HepG2 (cell line): ENCODE measurements at regions not wholly inside any gene's neighbourhood (a gene's known extent, or its start where the extent isn't known, plus 50 kb on each side); places are given as distances from the start of the nearest gene placed in this dataset.

Experiments
- CTCF ChIP-seq: sonication (generic); formaldehyde crosslinking; IDR thresholded peaks from 2 replicates; pipeline ENCODE4 v1.5.0; 2020; ENCODE audit warnings: mild to moderate bottlenecking, missing genetic modification reagents, moderate library complexity
- EP300 ChIP-seq, 3 experiments: sonication (generic) in 1 of 3; formaldehyde crosslinking in 1 of 3; IDR thresholded peaks; 2 replicates each; pipeline versions ENCODE4 v1.5.1 to v1.6.1; 2011 to 2020; ENCODE audit warnings: low read depth in 2 of 3, low read length in 2 of 3, borderline replicate concordance in 1 of 3, improper control_type of control experiment in 1 of 3, mild to moderate bottlenecking in 1 of 3, missing genetic modification reagents in 1 of 3, moderate library complexity in 1 of 3
- SIN3A ChIP-seq: IDR thresholded peaks from 2 replicates; pipeline ENCODE4 v1.6.1; 2011; ENCODE audit warnings: low read depth, mild to moderate bottlenecking, control low read depth, low read length, borderline replicate concordance
- ZBTB1 ChIP-seq: sonication (generic); formaldehyde crosslinking; IDR thresholded peaks from 2 replicates; pipeline ENCODE4 v1.4.0; 2020; ENCODE audit warnings: missing genetic modification reagents, borderline replicate concordance
- ZNF589 ChIP-seq: sonication (generic); formaldehyde crosslinking; conservative IDR thresholded peaks from 2 replicates; pipeline ENCODE4 v1.8.0; 2022; ENCODE audit warnings: mild to moderate bottlenecking, moderate library complexity, missing genetic modification reagents

- TF ChIP-seq EP300 (IDR thresholded peaks at IDR 0.05; ENCODE audit: low read depth in 2 of 2, low read length in 2 of 2), result no peak
- no peak for TF ChIP-seq EP300 (CRISPR knock-in tag; IDR thresholded peaks at IDR 0.05; ENCODE audit: borderline replicate concordance)
- no peak for TF ChIP-seq ZBTB1
- TF ChIP-seq CTCF, result no peak
- TF ChIP-seq SIN3A, result no peak
- TF ChIP-seq ZNF589 (CRISPR knock-in tag), result no peak
Measured at GRCh38 chr5:89444088-89444487, 561.1 kb upstream of the MEF2C start.
